Keratinocyte (primary cell): ENCODE measurements at regions not wholly inside any gene's neighbourhood (a gene's known extent, or its start where the extent isn't known, plus 50 kb on each side); places are given as distances from the start of the nearest gene placed in this dataset.

Experiments used
- CTCF ChIP-seq, 3 experiments: IDR thresholded peaks in 1 of 3; conservative IDR thresholded peaks in 1 of 3; optimal IDR thresholded peaks in 1 of 3; 2 replicates in 2 of 3; 3 replicates in 1 of 3; pipeline versions ENCODE3 to v1.5.1; 2011; ENCODE audit warnings: low read length in 3 of 3, mild to moderate bottlenecking in 3 of 3, moderate library complexity in 2 of 3, control low read depth in 1 of 3, inconsistent platforms in 1 of 3; ENCODE audit not compliant: insufficient read depth in 2 of 3; ENCODE audit errors: extremely low read depth in 1 of 3
- EZH2 ChIP-seq: IDR thresholded peaks from one replicate; pipeline ENCODE4 v1.6.1; 2012; ENCODE audit warnings: inconsistent platforms, mild to moderate bottlenecking, low read length, moderate library complexity

DNA sequence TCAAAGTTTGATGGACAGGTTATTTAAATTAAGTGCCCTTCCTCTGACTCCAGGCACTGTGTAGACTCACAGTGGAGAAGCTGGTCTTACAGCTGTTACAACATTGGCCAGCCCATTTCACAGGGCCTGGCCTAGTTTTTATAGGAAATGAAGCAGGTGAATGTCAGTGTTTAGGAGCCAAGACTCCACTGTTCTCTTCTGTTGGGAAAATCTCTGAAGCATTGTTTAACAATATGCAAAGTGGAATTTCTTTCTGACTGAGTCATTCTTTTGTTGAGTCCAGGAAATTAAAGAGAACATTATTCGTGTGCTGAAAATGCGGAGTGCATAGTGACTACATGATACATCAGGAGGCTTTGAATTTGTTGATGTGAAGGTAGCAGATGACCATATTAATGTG, 64.7 kb downstream of the ARRDC4 start:
- no peak for TF ChIP-seq CTCF (optimal IDR thresholded peaks at IDR 0.05 in 1 of 3, IDR thresholded peaks at IDR 0.05 in 1 of 3, conservative IDR thresholded peaks at IDR 0.05 in 1 of 3; ENCODE audit: extremely low read depth in 1 of 3, insufficient read depth in 2 of 3, low read length in 3 of 3)
- TF ChIP-seq EZH2, result no peak
